GM13976 (cell line): ENCODE measurements at regions not wholly inside any gene's neighbourhood (a gene's known extent, or its start where the extent isn't known, plus 50 kb on each side); places are given as distances from the start of the nearest gene placed in this dataset.

Experiments
- DNase-seq: peaks from one replicate; pipeline ENCODE4 v3.0.0; 2012; ENCODE audit warnings: low spot score
- CTCF ChIP-seq: IDR thresholded peaks from 2 replicates; pipeline ENCODE4 v1.5.1; 2012; ENCODE audit warnings: borderline replicate concordance, mild to moderate bottlenecking; ENCODE audit not compliant: insufficient read depth; ENCODE audit errors: extremely low read depth, missing control alignments, control extremely low read depth
- in situ Hi-C: fragments of 300-500 bp; cut with MboI; formaldehyde crosslinking; loops from one replicate; pipeline ENCODE4 v1.12.0; 2022; ENCODE audit warnings: low sequenced_read_pairs, mixed read lengths, inconsistent platforms; ENCODE audit not compliant: unreplicated experiment

DNA sequence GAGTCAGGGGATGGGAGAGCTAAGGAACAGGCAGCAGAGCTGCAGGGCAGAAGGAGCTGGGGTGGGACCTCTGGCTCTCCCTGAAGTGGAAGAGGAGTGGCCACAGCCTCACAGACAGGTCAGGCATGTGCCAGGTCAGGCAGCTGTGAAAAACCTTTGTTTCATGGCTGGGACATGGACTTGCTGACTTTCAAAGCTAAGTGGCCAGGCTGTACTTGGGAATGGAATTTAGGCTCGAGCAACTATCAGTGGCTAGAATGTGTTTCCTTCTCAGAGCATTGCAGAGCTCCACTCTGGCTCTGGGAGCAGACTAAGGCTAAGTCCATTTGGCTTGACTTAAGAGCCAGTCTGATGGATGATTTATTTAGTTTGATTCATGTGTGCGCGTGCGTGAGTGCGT is 385.1 kb downstream of the LMX1A start:
- DNase-seq, result no peak
- in situ Hi-C loops, result no loop called here
- no peak for TF ChIP-seq CTCF

- in situ Hi-C loops, result no loop called here
- no peak for DNase-seq
- no peak for TF ChIP-seq CTCF
Measured at GRCh38 chr1:164969253-164969652, 387.3 kb downstream of the LMX1A start.

GRCh38 chr1:164967300-164967699 is 389.2 kb downstream of the LMX1A start:
- no peak for TF ChIP-seq CTCF
- DNase-seq, result no peak
- in situ Hi-C loops, result no loop called here

DNA sequence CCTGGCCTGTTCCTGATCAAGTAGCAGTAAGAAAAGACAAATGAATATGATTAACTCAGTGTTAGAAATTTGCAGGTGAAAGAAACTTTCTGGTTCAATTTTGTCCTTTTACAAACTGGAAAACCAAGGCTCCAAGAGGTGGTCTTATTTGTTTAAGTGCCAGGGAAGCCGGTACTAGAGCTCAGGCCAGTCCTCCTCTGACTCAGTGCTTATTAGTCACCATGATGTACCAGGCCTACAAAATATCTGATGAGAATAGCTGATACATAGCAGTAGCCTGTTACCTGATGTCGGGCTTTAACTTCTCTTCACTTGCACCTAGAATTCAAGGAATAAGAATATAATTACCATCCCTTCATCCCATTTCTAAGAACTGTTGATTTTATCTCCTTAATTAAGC is 394.8 kb downstream of the LMX1A start:
- no peak for DNase-seq
- in situ Hi-C loops, result no loop called here
- no peak for TF ChIP-seq CTCF

DNA sequence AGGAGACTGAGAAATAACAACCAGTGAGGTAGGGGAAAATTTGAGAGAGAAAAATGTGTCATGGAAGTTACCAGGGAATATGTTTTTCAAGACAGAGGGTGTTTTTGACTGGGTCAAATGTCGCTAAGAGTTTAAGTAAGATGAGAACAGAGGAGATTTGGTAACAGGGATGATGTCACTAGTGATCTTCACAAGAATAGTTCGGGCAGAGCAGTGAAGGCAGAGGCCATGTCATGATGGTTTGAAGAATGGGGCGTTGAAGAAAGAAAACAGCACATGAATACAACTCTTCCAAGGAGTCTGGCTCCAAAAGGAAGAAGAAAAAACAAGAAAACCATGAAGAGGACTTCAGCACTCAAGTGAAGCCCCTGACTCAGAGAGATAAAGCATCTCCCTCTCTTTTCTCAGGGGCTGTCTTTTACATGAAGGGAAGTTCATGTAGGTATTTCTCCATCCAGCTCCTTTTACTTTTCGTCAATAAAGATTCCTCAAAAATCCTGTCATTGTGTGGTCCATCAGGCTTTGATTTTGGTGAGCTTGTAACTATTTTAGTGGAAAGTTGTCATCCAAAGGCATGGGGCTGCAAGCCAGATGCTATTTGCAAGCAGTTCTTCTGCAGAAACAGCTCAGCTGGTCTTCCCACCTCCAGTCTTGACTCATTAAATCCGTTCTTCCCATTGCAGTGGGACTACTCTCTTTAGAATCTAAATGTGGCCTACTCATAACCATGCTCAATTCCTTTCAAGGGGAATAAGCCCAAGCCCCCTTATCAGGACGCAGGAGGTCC is 397.3 kb downstream of the LMX1A start:
- TF ChIP-seq CTCF, result no peak
- no peak for DNase-seq
- in situ Hi-C loops, result no loop called here

DNA sequence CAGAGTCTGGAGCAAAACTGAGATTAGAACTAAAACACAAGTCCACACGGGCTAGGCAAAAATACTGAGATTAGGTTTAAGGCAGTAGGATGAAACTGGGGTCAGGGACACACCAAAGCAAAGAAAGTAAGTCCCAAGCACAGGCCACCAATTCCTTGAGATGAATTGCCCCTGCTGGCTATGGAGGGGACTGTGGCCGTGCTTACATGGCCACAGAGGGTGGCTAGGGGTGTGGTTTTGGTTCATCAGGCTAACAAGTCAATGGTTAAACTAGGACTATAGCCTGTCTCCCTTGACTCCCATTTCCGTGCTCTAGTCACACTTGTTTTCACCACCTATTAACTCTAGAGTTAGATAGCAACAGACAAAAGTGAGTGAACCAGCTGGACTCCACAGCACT is 394.8 kb downstream of the PBX1 start:
- in situ Hi-C loops, result no loop called here
- no peak for TF ChIP-seq CTCF
- DNase-seq, result no peak
